H1 (cell line): ENCODE measurements at regions not wholly inside any gene's neighbourhood (a gene's known extent, or its start where the extent isn't known, plus 50 kb on each side); places are given as distances from the start of the nearest gene placed in this dataset.

Experiments
- CTCF ChIA-PET: fragments of 300-600 bp; sonication (Branson Sonifier 250); formaldehyde crosslinking; loops from one replicate; lab custom pipeline; 2021; ENCODE audit not compliant: partially characterized antibody; lab: Charles Lee
- POLR2A ChIA-PET: fragments of 300-600 bp; sonication (Branson Sonifier 250); formaldehyde crosslinking; loops from one replicate; lab custom pipeline; 2021; ENCODE audit warnings: inconsistent platforms; ENCODE audit not compliant: partially characterized antibody; lab: Charles Lee
- DNase-seq, 2 experiments: peaks; one replicate each; pipeline versions ENCODE4 v3.0.0 to v3.0.0-alpha.2; 2010 to 2022; ENCODE audit warnings: low spot score in 2 of 2, low read depth in 1 of 2, mixed read lengths in 1 of 2
- FAIRE-seq: peaks from 2 replicates; lab custom pipeline; 2011; peaks lifted over from hg19 to GRCh38; lab: Jason Lieb, UNC
- H2AFZ ChIP-seq: 2 replicates; pipeline ENCODE4 v1.8.1; 2012; ENCODE audit warnings: low read length, inconsistent platforms
- H2AK5ac ChIP-seq: 2 replicates; pipeline ENCODE4 v1.6.1; 2013; ENCODE audit warnings: low read depth, low read length
- H2BK120ac ChIP-seq: replicated peaks from 2 replicates; pipeline ENCODE3; 2013; ENCODE audit warnings: low read depth, low read length, inconsistent platforms
- H2BK12ac ChIP-seq: 2 replicates; pipeline ENCODE4 v1.6.1; 2013; ENCODE audit warnings: low read depth, low read length
- H2BK15ac ChIP-seq: 2 replicates; pipeline ENCODE4 v1.6.1; 2013; ENCODE audit warnings: low read length
- H2BK20ac ChIP-seq: 2 replicates; pipeline ENCODE4 v1.6.1; 2013; ENCODE audit warnings: low read length
- H2BK5ac ChIP-seq: 2 replicates; pipeline ENCODE4 v1.6.1; 2013; ENCODE audit warnings: low read depth, low read length
- H3K14ac ChIP-seq: 2 replicates; pipeline ENCODE4 v1.6.1; 2013; ENCODE audit warnings: inconsistent platforms; ENCODE audit not compliant: insufficient read length
- H3K18ac ChIP-seq: 2 replicates; pipeline ENCODE4 v1.6.1; 2013; ENCODE audit warnings: low read length; ENCODE audit errors: extremely low read depth
- H3K23ac ChIP-seq: 2 replicates; pipeline ENCODE4 v1.6.1; 2013; ENCODE audit warnings: inconsistent platforms; ENCODE audit not compliant: insufficient read length
- H3K23me2 ChIP-seq: 2 replicates; pipeline ENCODE4 v1.6.1; 2013; ENCODE audit warnings: low read depth, low read length
- H3K27ac ChIP-seq: 2 replicates; pipeline ENCODE4 v1.6.1; 2011; ENCODE audit warnings: low read depth, low read length, inconsistent platforms
- H3K27me3 ChIP-seq, 4 experiments: replicated peaks in 1 of 4; 1 replicate in 1 of 4; 2 replicates in 3 of 4; pipeline versions ENCODE4 v1.6.1 to v1.8.1; 2011 to 2013; ENCODE audit warnings: low read length in 3 of 4, mild to moderate bottlenecking in 3 of 4, inconsistent platforms in 2 of 4, mixed read lengths in 2 of 4, moderate library complexity in 1 of 4; ENCODE audit not compliant: control insufficient read depth in 3 of 4, insufficient read depth in 3 of 4; ENCODE audit errors: extremely low read depth in 1 of 4
- H3K36me3 ChIP-seq, 4 experiments: 2 replicates each; pipeline versions ENCODE4 v1.6.1 to v1.8.1; 2011 to 2013; ENCODE audit warnings: mild to moderate bottlenecking in 4 of 4, low read length in 3 of 4, moderate library complexity in 2 of 4, control low read depth in 1 of 4, inconsistent platforms in 1 of 4; ENCODE audit not compliant: insufficient read depth in 4 of 4, control insufficient read depth in 2 of 4
- H3K4ac ChIP-seq: replicated peaks from 2 replicates; pipeline ENCODE3; 2013; ENCODE audit warnings: low read length, low read depth, mixed read lengths, inconsistent platforms; ENCODE audit not compliant: insufficient read length
- H3K4me1 ChIP-seq, 4 experiments: replicated peaks in 1 of 4; 1 replicate in 1 of 4; 2 replicates in 3 of 4; pipeline versions ENCODE4 v1.6.1 to v1.8.1; 2011 to 2013; ENCODE audit warnings: low read length in 3 of 4, inconsistent platforms in 2 of 4, mixed read lengths in 1 of 4; ENCODE audit not compliant: insufficient read depth in 4 of 4, control insufficient read depth in 3 of 4
- H3K4me2 ChIP-seq, 2 experiments: 2 replicates each; pipeline versions ENCODE4 v1.6.1 to v1.8.1; 2011 to 2013; ENCODE audit warnings: low read depth in 2 of 2, low read length in 2 of 2, control low read depth in 1 of 2, inconsistent platforms in 1 of 2, mild to moderate bottlenecking in 1 of 2; ENCODE audit not compliant: insufficient read depth in 1 of 2
- H3K4me3 ChIP-seq, 4 experiments: fragments of 200-600, 300-600 bp in 1 of 4; sonication (generic), shearing (Covaris generic), sonication (Bioruptor Twin) in 1 of 4; 2 replicates each; pipeline versions ENCODE4 v1.5.1 to v1.8.1; 2011 to 2016; ENCODE audit warnings: low read length in 4 of 4, low read depth in 3 of 4, control low read depth in 2 of 4, inconsistent platforms in 2 of 4, mild to moderate bottlenecking in 2 of 4, mixed read lengths in 1 of 4, moderate library complexity in 1 of 4; ENCODE audit not compliant: insufficient read depth in 2 of 4; ENCODE audit errors: extremely low read depth in 1 of 4
- H3K56ac ChIP-seq: replicated peaks from 2 replicates; pipeline ENCODE3; 2013; ENCODE audit warnings: low read depth, mild to moderate bottlenecking, mixed read lengths, low read length, inconsistent platforms; ENCODE audit not compliant: insufficient read length
- H3K79me1 ChIP-seq: 2 replicates; pipeline ENCODE4 v1.6.1; 2013; ENCODE audit warnings: low read depth, low read length, control low read depth
- H3K79me2 ChIP-seq, 2 experiments: 2 replicates each; pipeline versions ENCODE4 v1.6.1 to v1.8.1; 2012 to 2013; ENCODE audit warnings: low read length in 2 of 2, mild to moderate bottlenecking in 2 of 2, inconsistent platforms in 1 of 2; ENCODE audit not compliant: insufficient read depth in 2 of 2, control insufficient read depth in 1 of 2
- H3K9ac ChIP-seq, 4 experiments: replicated peaks in 1 of 4; 1 replicate in 1 of 4; 2 replicates in 3 of 4; pipeline versions ENCODE4 v1.6.1 to v1.8.1; 2011 to 2013; ENCODE audit warnings: low read depth in 3 of 4, low read length in 3 of 4, control low read depth in 2 of 4, mild to moderate bottlenecking in 2 of 4, moderate library complexity in 2 of 4, inconsistent platforms in 1 of 4; ENCODE audit errors: extremely low read depth in 1 of 4
- H3K9me3 ChIP-seq, 2 experiments: 2 replicates each; pipeline versions ENCODE4 v1.6.1 to v1.8.1; 2012 to 2013; ENCODE audit warnings: mild to moderate bottlenecking in 2 of 2, moderate library complexity in 2 of 2, control low read depth in 1 of 2, inconsistent platforms in 1 of 2, low read depth in 1 of 2, low read length in 1 of 2, mixed read lengths in 1 of 2; ENCODE audit not compliant: insufficient read depth in 2 of 2
- H4K20me1 ChIP-seq, 2 experiments: replicated peaks in 1 of 2; 2 replicates each; pipeline versions ENCODE3 to v1.8.1; 2011 to 2013; ENCODE audit warnings: inconsistent platforms in 2 of 2, low read length in 2 of 2, mild to moderate bottlenecking in 1 of 2; ENCODE audit not compliant: insufficient read depth in 2 of 2, control insufficient read depth in 1 of 2
- H4K5ac ChIP-seq: 2 replicates; pipeline ENCODE4 v1.6.1; 2013; ENCODE audit warnings: low read length, low read depth, mixed read lengths, inconsistent platforms; ENCODE audit not compliant: insufficient read length
- H4K8ac ChIP-seq: 2 replicates; pipeline ENCODE4 v1.8.0; 2013; ENCODE audit warnings: mild to moderate bottlenecking, moderate library complexity, low read length, inconsistent platforms; ENCODE audit not compliant: insufficient read depth; ENCODE audit errors: extremely low read depth
- H4K91ac ChIP-seq: replicated peaks from 2 replicates; pipeline ENCODE3; 2013; ENCODE audit warnings: low read length, mixed read lengths, inconsistent platforms; ENCODE audit not compliant: insufficient read length
- E2F6 ChIP-seq: IDR thresholded peaks from 2 replicates; pipeline ENCODE4 v1.6.1; 2012; ENCODE audit warnings: inconsistent platforms
- KDM1A ChIP-seq: fragments of 200-600, 300-600 bp; sonication (generic); IDR thresholded peaks from 2 replicates; pipeline ENCODE4 v1.7.1; 2016; ENCODE audit warnings: mild to moderate bottlenecking, low read length, borderline replicate concordance
- KDM4A ChIP-seq: IDR thresholded peaks from one replicate; pipeline ENCODE4 v1.7.1; 2012; ENCODE audit warnings: low read depth, mild to moderate bottlenecking, moderate library complexity, low read length, inconsistent platforms; ENCODE audit not compliant: severe bottlenecking
- RNF2 ChIP-seq: fragments of 200-900, 300-1000 bp; sonication (generic); IDR thresholded peaks from 2 replicates; pipeline ENCODE4 v1.7.1; 2016; ENCODE audit warnings: borderline replicate concordance, low read depth, mild to moderate bottlenecking, antibody characterized with exemption, low read length; ENCODE audit not compliant: poor library complexity, severe bottlenecking; ENCODE audit errors: missing control alignments
- SP1 ChIP-seq: IDR thresholded peaks from 2 replicates; pipeline ENCODE4 v1.6.1; 2011; ENCODE audit warnings: low read depth, low read length
- SP2 ChIP-seq: IDR thresholded peaks from 2 replicates; pipeline ENCODE4 v1.6.1; 2012; ENCODE audit warnings: mild to moderate bottlenecking, low read length, inconsistent platforms
- TAF1 ChIP-seq: IDR thresholded peaks from 2 replicates; pipeline ENCODE4 v1.6.1; 2011; ENCODE audit warnings: mild to moderate bottlenecking, low read depth, low read length
- WGBS, 2 experiments: shearing (Covaris generic) in 1 of 2; methylation state at CpG; one replicate each; pipeline versions ENCODE4 v1.1.6 to v1.1.7; 2013 to 2015; ENCODE audit warnings: low lambda C conversion rate in 2 of 2, mixed read lengths in 2 of 2, inconsistent platforms in 1 of 2, low coverage in 1 of 2, missing lambda C conversion rate in 1 of 2; ENCODE audit not compliant: insufficient replicate concordance in 2 of 2, insufficient coverage in 1 of 2, insufficient read length in 1 of 2; ENCODE audit errors: extremely low coverage in 1 of 2, missing lambda C conversion rate in 1 of 2; 5-methylcytosine and 5-hydroxymethylcytosine counted together
- TF ChIP-seq, protein P1 (sequence below), 3 experiments: IDR thresholded peaks; 1 replicate in 2 of 3; 2 replicates in 1 of 3; pipeline versions ENCODE4 v1.5.1 to v1.6.1; 2011; ENCODE audit warnings: low read length in 3 of 3, mild to moderate bottlenecking in 3 of 3, inconsistent platforms in 2 of 3, low read depth in 1 of 3, moderate library complexity in 1 of 3; ENCODE audit not compliant: insufficient read depth in 1 of 3; ENCODE audit errors: control extremely low read depth in 1 of 3

- H3K18ac ChIP-seq, result no peak overlapping the region
- no peak overlapping the region for H3K4me3 ChIP-seq
- H2BK5ac ChIP-seq, result no peak overlapping the region
- DNase-seq (peak in 1 of 2 experiments; percentile 37), FAIRE-seq (no peak)
- POLR2A ChIA-PET, result interaction anchor here (1.7 kb wide), 1 partner anchor 12 kb away, joined by 3 read pairs; no protein-coding TSS in a partner anchor
- CTCF ChIA-PET, result interaction anchor here (0.6 to 2.5 kb wide), 9 partner anchors 8 to 107 kb away, joined by 3 to 11 read pairs (median 3); no protein-coding TSS in a partner anchor
- no peaks in the 10 kb centered on the region for H3K79me1 ChIP-seq
- no peaks in the 10 kb centered on the region for H3K79me2 ChIP-seq
- H3K36me3 ChIP-seq, result no peaks in the 10 kb centered on the region
- WGBS, 2 experiments, result 85% methylated on average over 1 of the region's 1 CpG; no CpG with 5 or more reads in 1 of the 2 experiments
- no peaks in the 10 kb centered on the region for H3K4me1 ChIP-seq
- no peak overlapping the region for H4K91ac ChIP-seq
- no peak overlapping the region for H3K56ac ChIP-seq
- no peak overlapping the region for H3K14ac ChIP-seq
- no peak overlapping the region for H2AK5ac ChIP-seq
- no peak overlapping the region for H2AFZ ChIP-seq
- H3K4ac ChIP-seq, result no peak overlapping the region
- H2BK20ac ChIP-seq, result no peak overlapping the region
- no peak overlapping the region for H2BK12ac ChIP-seq
- H2BK15ac ChIP-seq, result no peak overlapping the region
- no peak overlapping the region for H3K27ac ChIP-seq
- H4K8ac ChIP-seq, result no peak overlapping the region
- no peaks in the 10 kb centered on the region for H3K23me2 ChIP-seq
- no peak overlapping the region for H3K23ac ChIP-seq
- H3K4me2 ChIP-seq, result no peak overlapping the region
- no peak overlapping the region for H3K9ac ChIP-seq
- no peak overlapping the region for H4K5ac ChIP-seq
- H4K20me1 ChIP-seq, result no peaks in the 10 kb centered on the region
- H3K27me3 ChIP-seq, result no peaks in the 10 kb centered on the region; a peak in 2 of 7 replicates
- H3K9me3 ChIP-seq, result no peaks in the 10 kb centered on the region
- no peak overlapping the region for H2BK120ac ChIP-seq
- TF ChIP-seq SP2, result no peak
- TF ChIP-seq E2F6, result no peak
- TF ChIP-seq TAF1, result no peak
- TF ChIP-seq, protein P1, sequence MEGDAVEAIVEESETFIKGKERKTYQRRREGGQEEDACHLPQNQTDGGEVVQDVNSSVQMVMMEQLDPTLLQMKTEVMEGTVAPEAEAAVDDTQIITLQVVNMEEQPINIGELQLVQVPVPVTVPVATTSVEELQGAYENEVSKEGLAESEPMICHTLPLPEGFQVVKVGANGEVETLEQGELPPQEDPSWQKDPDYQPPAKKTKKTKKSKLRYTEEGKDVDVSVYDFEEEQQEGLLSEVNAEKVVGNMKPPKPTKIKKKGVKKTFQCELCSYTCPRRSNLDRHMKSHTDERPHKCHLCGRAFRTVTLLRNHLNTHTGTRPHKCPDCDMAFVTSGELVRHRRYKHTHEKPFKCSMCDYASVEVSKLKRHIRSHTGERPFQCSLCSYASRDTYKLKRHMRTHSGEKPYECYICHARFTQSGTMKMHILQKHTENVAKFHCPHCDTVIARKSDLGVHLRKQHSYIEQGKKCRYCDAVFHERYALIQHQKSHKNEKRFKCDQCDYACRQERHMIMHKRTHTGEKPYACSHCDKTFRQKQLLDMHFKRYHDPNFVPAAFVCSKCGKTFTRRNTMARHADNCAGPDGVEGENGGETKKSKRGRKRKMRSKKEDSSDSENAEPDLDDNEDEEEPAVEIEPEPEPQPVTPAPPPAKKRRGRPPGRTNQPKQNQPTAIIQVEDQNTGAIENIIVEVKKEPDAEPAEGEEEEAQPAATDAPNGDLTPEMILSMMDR (IDR thresholded peaks at IDR 0.05; ENCODE audit: control extremely low read depth in 1 of 3, insufficient read depth in 1 of 3, low read depth in 1 of 3, low read length in 3 of 3), result peak in 2 of 3 experiments; percentile 23 to 26; a peak in 3 of 4 replicates
- TF ChIP-seq KDM1A, result no peak
- TF ChIP-seq SP1, result no peak
- no peak for TF ChIP-seq KDM4A
- no peak for TF ChIP-seq RNF2
These were observed 195.3 kb downstream of the C1orf94 start for GRCh38 chr1:34371829-34372532.
